Stimulated activated CD4-positive, alpha-beta T cell treated with anti-CD3 and anti-CD28 coated beads, Interleukin-1b, Interleukin-23, amount 100 ng/mL, for 4 hours (primary cell): ENCODE measurements at regions not wholly inside any gene's neighbourhood (a gene's known extent, or its start where the extent isn't known, plus 50 kb on each side); places are given as distances from the start of the nearest gene placed in this dataset.

Experiments used
- DNase-seq, 2 donors: peaks; one replicate each; pipeline ENCODE4 v3.0.0-alpha.2; 2020; ENCODE audit warnings: low read depth in 2 of 2

DNA sequence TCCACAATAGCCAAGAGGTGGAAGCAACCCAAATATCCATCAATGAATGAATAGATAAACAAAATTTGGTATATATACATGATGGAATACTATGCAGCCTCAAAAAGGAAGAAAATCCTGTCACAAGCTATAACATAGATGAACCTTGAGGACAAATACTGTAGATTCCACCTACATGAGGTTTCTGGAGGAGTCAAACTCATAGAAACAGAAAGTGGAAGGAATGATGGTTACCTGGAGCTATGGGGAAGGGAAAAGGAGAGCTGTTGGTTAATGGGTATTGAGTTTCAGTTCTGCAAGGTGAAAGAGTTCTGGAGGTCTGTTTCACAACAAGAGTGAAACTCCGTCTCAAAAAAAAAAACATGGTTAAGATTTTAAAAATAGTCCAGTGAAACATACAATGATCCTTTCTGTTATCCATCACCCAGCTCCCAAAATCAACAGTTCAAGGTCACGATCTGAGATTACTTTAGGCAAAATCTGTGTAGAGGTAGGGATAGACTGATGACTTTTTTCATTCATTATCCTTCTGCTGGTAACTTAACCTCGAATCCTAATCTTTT is 80.8 kb upstream of the HNRNPU start:
- no peak for DNase-seq

GRCh38 chr1:244941121-244941520 is 76.8 kb upstream of the HNRNPU start:
- DNase-seq: no peak

DNA sequence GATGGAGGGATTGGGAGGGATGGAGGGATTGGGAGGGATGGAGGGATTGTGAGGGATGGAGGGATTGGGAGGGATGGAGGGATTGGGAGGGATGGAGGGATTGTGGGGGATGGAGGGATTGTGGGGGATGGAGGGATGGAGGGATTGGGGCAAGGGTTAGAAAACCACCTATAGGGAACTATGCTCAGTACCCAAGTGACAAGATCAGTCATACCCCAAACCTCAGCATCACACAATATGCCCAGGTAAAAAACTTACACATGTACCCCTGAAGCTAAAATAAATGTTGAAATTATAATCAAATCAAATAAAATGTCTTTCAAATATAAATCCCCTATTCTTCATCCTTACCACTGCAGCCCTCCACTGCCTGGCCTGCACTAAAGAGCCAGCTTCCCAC is 72.8 kb upstream of the HNRNPU start:
- no peak for DNase-seq

DNA sequence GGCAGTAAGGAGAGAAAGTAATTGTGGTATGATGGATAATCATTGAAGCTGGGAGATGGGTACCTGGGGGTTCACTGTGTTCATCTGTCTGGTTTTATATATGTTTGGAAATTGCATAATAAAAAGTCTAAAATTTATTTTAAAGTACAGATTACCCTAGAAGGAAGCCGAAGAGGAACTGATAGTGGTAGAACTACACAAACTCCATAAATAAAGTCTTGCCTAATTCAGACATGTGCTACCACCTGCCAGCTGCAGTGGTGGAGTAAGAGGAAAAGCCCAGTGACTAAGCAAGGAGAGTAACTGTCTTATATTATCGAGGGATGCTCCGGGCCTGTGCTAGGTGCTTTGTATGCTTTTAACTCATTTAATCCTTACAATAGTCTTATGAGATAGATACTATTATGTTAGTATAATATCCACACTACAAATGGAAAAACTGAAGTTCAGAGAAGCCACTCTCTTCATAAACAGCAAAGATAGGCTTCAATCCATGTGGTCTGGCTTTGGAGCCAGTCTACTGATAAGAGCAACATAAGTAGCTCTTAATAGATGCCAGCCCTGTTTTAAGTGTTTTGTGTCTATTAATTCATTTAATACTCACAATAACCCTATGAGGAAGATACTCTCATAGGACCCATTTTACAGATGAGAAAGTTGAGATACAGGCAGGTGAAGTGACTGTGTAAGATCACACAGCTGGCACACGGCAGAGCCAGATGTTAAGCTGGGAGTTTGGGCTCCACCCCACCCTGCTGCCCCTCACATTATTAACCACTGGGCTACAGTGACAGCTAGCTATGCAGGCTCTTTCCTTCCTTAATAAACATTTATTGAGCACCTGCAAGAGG is 56.8 kb upstream of the HNRNPU start:
- no peak for DNase-seq

- DNase-seq: no peak
Measured at GRCh38 chr1:244919320-244920282, 55.3 kb upstream of the HNRNPU start.

DNA sequence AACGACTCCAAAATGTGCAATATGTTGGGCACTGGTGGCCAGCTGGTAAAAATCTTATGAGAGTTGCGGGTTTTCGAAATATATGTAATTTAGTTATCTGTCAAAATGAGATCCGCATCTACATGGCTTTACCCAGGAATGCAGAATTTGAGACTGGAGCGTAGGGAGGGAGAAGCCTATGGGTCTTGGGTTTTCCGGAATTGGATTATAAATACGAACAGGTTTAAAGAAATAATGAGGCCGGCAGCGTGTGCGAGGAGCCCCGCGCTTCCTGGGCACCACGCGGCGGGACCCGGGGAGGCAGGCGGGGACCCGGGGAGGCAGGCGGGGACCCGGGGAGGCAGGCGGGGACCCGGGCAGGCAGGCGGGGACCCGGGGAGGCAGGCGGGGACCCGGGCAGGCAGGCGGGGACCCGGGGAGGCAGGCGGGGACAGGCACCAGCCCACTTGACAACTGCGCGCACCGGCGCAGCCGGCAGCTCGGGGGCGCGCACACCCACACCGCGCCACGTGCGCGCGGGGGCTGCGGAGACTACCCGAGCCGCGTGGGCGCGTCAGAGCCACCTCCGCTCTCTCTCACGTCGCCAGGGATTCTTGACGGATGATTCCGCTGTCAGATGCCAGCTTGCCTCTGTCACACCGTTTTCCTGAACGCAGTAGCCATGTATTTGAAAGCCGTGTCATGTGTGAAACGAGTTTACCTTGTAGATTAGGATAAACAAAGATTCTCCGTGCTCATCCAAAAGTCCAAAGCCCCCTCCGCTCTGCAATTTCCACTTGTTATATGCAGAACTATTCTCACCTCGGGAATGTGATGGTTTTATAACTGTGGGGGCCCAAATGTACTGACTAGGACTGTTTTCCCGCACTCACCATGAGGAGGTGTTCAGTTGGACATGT is 54.3 kb upstream of the HNRNPU start:
- DNase-seq: peak; percentile 59 to 71

GRCh38 chr1:244917073-244917670 is 52.8 kb upstream of the HNRNPU start:
- no peak for DNase-seq

DNA sequence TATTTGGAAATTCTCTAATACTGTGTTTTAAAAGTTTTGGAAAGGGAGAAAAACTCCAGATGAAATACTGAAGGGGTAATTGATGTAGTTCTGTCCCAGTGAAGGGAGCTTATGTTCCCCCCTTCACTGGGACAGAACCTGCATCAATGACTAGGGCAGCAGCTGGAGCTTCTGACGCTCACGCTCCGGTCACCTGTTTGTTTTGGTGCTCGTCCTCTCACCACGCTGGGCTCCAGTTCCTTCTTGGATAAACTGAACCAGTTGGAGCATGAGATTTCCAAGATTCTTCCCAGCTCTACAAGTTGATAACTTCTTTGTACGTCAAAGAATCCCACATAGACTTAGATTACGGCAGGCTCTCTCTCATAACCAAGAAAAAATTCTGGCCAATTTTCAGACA is 51.4 kb upstream of the HNRNPU start:
- DNase-seq: no peak

- no peak for DNase-seq
Measured at GRCh38 chr1:244914761-244915160, 50.4 kb upstream of the HNRNPU start.
